K562 (cell line): ENCODE measurements at regions not wholly inside any gene's neighbourhood (a gene's known extent, or its start where the extent isn't known, plus 50 kb on each side); places are given as distances from the start of the nearest gene placed in this dataset.

ENCODE experiments used
- ATAC-seq: fragments of 200-7000 bp; cut with Tn5 transposase; 3 replicates; pipeline ENCODE4 v1.9.1; 2020; ENCODE audit warnings: moderate library complexity
- BruUV-seq: library from RNA; stranded (reverse); fragments of 400-500 nt; replicated peaks from 2 replicates; lab custom pipeline; 2021; lab: Mats Ljungman, UMichigan
- CTCF ChIA-PET: fragments of 300-600 bp; formaldehyde crosslinking; extraction: SDS; loops from one replicate; lab custom pipeline; 2021; ENCODE audit warnings: low intra/inter-chr PET ratio; lab: Yijun Ruan, JAX
- POLR2A ChIA-PET: fragments of 300-600, 350-650 bp; sonication (Branson Sonifier 250); formaldehyde crosslinking; extraction: SDS; loops from one replicate; lab custom pipeline; 2021; ENCODE audit warnings: antibody characterized with exemption, inconsistent platforms; lab: Yijun Ruan, JAX
- DNase-seq, 4 experiments: peaks; one replicate each; pipeline versions ENCODE4 v3.0.0 to v3.0.0-alpha.2; 2011 to 2018; ENCODE audit warnings: low spot score in 3 of 4, mixed read lengths in 3 of 4; ENCODE audit errors: extremely low read depth in 1 of 4
- FAIRE-seq: peaks from 2 replicates; lab custom pipeline; 2011; peaks lifted over from hg19 to GRCh38; lab: Jason Lieb, UNC
- H2AFZ ChIP-seq: 2 replicates; pipeline ENCODE4 v1.6.0; 2011; ENCODE audit warnings: low read depth, low read length, control low read depth, inconsistent platforms
- H3K27ac ChIP-seq: fragments of 200-600 bp; 3 replicates; pipeline ENCODE4 v1.8.0; 2011; ENCODE audit warnings: low read depth, mild to moderate bottlenecking, control low read depth, inconsistent platforms, low read length, moderate library complexity, mixed read lengths; ENCODE audit errors: extremely low read depth
- H3K27me3 ChIP-seq, 2 experiments: fragments of 300-600 bp in 1 of 2; 2 replicates in 1 of 2; 3 replicates in 1 of 2; pipeline versions ENCODE4 v1.6.0 to v1.8.0; 2011; ENCODE audit warnings: inconsistent platforms in 2 of 2, low read length in 2 of 2, mild to moderate bottlenecking in 1 of 2, mixed read lengths in 1 of 2, moderate library complexity in 1 of 2; ENCODE audit not compliant: control insufficient read depth in 2 of 2, insufficient read depth in 2 of 2
- H3K36me3 ChIP-seq: fragments of 300-600 bp; 3 replicates; pipeline ENCODE4 v1.8.0; 2011; ENCODE audit warnings: mild to moderate bottlenecking, low read length, inconsistent platforms; ENCODE audit not compliant: control insufficient read depth, insufficient read depth
- H3K4me1 ChIP-seq, 2 experiments: fragments of 200-600 bp in 1 of 2; replicated peaks in 1 of 2; 2 replicates in 1 of 2; 3 replicates in 1 of 2; pipeline versions ENCODE4 v1.5.1 to v1.8.0; 2011; ENCODE audit warnings: inconsistent platforms in 2 of 2, low read length in 2 of 2, mild to moderate bottlenecking in 1 of 2, mixed read lengths in 1 of 2, moderate library complexity in 1 of 2; ENCODE audit not compliant: control insufficient read depth in 2 of 2, insufficient read depth in 2 of 2
- H3K4me2 ChIP-seq: 2 replicates; pipeline ENCODE4 v1.6.1; 2011; ENCODE audit warnings: low read length, control low read depth, inconsistent platforms, mixed read lengths; ENCODE audit not compliant: insufficient read depth
- H3K4me3 ChIP-seq: fragments of 200-600 bp; sonication (generic), shearing (Covaris generic); 2 replicates; pipeline ENCODE4 v1.5.1; 2016; ENCODE audit warnings: control low read depth, inconsistent platforms
- H3K79me2 ChIP-seq: fragments of 200-600 bp; 3 replicates; pipeline ENCODE4 v1.8.0; 2011; ENCODE audit warnings: low read length, inconsistent platforms; ENCODE audit not compliant: control insufficient read depth, insufficient read depth
- H3K9ac ChIP-seq, 2 experiments: 2 replicates each; pipeline versions ENCODE4 v1.6.0 to v1.6.1; 2011; ENCODE audit warnings: low read depth in 2 of 2, low read length in 2 of 2, control low read depth in 1 of 2, inconsistent platforms in 1 of 2, mild to moderate bottlenecking in 1 of 2, mixed read lengths in 1 of 2; ENCODE audit not compliant: insufficient read depth in 1 of 2
- H3K9me1 ChIP-seq: one replicate; pipeline ENCODE4 v1.6.0; 2011; ENCODE audit warnings: inconsistent platforms, mild to moderate bottlenecking, low read length, moderate library complexity; ENCODE audit not compliant: control insufficient read depth, insufficient read depth
- H3K9me3 ChIP-seq: replicated peaks from 2 replicates; pipeline ENCODE4 v1.5.1; 2011; ENCODE audit warnings: low read depth, low read length, inconsistent platforms; ENCODE audit not compliant: control insufficient read depth, insufficient read depth
- H4K20me1 ChIP-seq: replicated peaks from 2 replicates; pipeline ENCODE4 v1.6.1; 2011; ENCODE audit warnings: low read length, inconsistent platforms, mixed read lengths; ENCODE audit not compliant: control insufficient read depth, insufficient read depth
- KDM1A ChIP-seq, 2 experiments: fragments of 450-650 bp; IDR thresholded peaks; 2 replicates each; pipeline ENCODE4 v1.6.1; 2016; ENCODE audit warnings: mild to moderate bottlenecking in 2 of 2
- POLR2AphosphoS5 ChIP-seq: IDR thresholded peaks from 2 replicates; pipeline ENCODE4 v1.6.1; 2011; ENCODE audit warnings: mild to moderate bottlenecking, low read depth, low read length, moderate library complexity; ENCODE audit not compliant: control insufficient read depth, insufficient read depth
- RUNX1 ChIP-seq: sonication (generic); IDR thresholded peaks from 2 replicates; pipeline ENCODE4 v1.6.1; 2016; ENCODE audit warnings: antibody characterized with exemption, low read depth
- SMARCB1 ChIP-seq: IDR thresholded peaks from 2 replicates; pipeline ENCODE4 v1.6.1; 2011; ENCODE audit warnings: improper control_type of control experiment, low read depth; ENCODE audit not compliant: insufficient read length
- WGBS: fragments of 100-300 bp; shearing (Covaris generic); methylation state at CpG from one replicate; pipeline ENCODE4 v1.1.6; 2016; ENCODE audit warnings: low coverage, mixed read lengths; ENCODE audit not compliant: insufficient coverage; ENCODE audit errors: missing lambda C conversion rate; 5-methylcytosine and 5-hydroxymethylcytosine counted together
- in situ Hi-C: fragments of 300-500 bp; cut with MboI; formaldehyde crosslinking; loops from 4 replicates; pipeline ENCODE4 v1.15.0; 2018; ENCODE audit warnings: inconsistent platforms, mixed read lengths
- intact Hi-C: fragments of 100-400 bp; cut with micrococcal nuclease; formaldehyde crosslinking; loops from 2 replicates; pipeline ENCODE4 v1.14.2; 2022
- TF ChIP-seq, protein P1 (sequence below): sonication (generic); formaldehyde crosslinking; IDR thresholded peaks from 2 replicates; pipeline ENCODE4 v1.4.0; 2020; ENCODE audit warnings: mild to moderate bottlenecking, missing genetic modification reagents
- TF ChIP-seq, protein P2 (sequence below): fragments of 450-650 bp; IDR thresholded peaks from 2 replicates; pipeline ENCODE4 v1.6.1; 2016; ENCODE audit warnings: mild to moderate bottlenecking, moderate library complexity

DNA sequence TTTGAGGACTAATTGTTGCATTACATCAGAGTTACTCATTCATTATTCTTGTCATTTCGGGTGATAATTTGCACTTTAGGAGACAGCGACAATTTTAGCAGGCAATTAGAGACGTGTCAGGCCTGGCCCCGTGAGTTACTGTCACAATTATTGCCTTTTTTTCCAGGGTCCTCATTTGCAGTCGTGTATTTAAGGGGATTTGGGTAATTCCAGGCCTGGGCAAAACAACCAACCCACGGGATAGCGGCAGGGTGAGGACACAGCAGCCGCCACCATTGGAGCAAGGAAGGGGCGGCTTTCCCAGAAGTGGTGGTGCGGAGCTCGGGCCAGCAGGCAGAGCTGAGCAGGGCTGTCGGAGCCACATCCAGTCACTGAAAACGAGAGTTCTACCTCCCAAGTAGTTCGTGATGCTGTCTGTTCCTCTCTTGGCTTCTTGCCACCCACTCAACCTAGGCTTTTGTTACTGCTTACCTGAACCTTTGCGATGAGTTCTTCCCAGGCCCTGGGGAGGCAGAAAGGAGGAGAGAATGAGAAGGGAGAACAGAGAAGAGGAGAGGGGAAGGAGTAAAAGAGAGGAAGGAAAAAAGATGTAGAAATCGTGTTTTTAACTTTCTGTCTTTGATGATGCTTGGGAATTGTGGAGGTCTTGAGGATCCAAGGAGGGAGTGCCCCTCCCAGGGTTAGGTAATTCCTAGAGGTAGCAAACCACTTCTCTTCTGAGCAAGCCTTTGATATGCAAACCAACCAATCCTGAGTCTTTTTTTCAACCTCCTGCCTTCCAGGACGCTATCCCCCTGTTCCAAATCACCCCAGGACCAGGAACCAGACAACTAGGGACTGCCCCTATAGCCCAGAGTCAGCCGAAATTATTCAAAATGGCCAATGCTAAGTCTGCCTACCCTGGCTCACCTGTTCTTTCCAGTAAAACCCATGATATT lies 236.1 kb downstream of the MIAT start (continued):
- TF ChIP-seq, protein P1, sequence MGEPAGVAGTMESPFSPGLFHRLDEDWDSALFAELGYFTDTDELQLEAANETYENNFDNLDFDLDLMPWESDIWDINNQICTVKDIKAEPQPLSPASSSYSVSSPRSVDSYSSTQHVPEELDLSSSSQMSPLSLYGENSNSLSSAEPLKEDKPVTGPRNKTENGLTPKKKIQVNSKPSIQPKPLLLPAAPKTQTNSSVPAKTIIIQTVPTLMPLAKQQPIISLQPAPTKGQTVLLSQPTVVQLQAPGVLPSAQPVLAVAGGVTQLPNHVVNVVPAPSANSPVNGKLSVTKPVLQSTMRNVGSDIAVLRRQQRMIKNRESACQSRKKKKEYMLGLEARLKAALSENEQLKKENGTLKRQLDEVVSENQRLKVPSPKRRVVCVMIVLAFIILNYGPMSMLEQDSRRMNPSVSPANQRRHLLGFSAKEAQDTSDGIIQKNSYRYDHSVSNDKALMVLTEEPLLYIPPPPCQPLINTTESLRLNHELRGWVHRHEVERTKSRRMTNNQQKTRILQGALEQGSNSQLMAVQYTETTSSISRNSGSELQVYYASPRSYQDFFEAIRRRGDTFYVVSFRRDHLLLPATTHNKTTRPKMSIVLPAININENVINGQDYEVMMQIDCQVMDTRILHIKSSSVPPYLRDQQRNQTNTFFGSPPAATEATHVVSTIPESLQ (CRISPR knock-in tag) = no peak

DNA sequence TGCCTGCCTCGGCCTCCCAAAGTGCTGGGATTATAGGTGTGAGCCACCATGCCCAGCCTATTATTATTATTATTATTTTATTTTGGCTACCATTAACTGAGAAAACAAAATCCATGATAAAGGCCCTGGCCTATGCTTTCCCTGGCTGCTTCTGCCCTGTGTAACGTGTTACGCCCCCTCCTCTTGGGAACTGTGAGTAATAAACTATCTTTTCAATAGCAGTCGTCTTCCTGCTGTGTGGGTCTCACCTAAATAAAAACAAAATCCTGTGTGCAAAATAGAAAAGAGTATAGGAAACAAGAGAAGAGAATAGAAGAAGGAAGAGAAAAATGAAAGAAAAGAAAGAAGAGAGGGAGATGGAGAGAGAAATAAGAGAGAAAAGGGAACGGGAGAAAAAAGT lies 237.0 kb downstream of the MIAT start:
- CTCF ChIA-PET = no interaction called here
- TF ChIP-seq SMARCB1 (no peak), KDM1A (IDR thresholded peaks at IDR 0.05) (no peak), POLR2AphosphoS5 (no peak), RUNX1 (no peak)
- TF ChIP-seq, protein P2, sequence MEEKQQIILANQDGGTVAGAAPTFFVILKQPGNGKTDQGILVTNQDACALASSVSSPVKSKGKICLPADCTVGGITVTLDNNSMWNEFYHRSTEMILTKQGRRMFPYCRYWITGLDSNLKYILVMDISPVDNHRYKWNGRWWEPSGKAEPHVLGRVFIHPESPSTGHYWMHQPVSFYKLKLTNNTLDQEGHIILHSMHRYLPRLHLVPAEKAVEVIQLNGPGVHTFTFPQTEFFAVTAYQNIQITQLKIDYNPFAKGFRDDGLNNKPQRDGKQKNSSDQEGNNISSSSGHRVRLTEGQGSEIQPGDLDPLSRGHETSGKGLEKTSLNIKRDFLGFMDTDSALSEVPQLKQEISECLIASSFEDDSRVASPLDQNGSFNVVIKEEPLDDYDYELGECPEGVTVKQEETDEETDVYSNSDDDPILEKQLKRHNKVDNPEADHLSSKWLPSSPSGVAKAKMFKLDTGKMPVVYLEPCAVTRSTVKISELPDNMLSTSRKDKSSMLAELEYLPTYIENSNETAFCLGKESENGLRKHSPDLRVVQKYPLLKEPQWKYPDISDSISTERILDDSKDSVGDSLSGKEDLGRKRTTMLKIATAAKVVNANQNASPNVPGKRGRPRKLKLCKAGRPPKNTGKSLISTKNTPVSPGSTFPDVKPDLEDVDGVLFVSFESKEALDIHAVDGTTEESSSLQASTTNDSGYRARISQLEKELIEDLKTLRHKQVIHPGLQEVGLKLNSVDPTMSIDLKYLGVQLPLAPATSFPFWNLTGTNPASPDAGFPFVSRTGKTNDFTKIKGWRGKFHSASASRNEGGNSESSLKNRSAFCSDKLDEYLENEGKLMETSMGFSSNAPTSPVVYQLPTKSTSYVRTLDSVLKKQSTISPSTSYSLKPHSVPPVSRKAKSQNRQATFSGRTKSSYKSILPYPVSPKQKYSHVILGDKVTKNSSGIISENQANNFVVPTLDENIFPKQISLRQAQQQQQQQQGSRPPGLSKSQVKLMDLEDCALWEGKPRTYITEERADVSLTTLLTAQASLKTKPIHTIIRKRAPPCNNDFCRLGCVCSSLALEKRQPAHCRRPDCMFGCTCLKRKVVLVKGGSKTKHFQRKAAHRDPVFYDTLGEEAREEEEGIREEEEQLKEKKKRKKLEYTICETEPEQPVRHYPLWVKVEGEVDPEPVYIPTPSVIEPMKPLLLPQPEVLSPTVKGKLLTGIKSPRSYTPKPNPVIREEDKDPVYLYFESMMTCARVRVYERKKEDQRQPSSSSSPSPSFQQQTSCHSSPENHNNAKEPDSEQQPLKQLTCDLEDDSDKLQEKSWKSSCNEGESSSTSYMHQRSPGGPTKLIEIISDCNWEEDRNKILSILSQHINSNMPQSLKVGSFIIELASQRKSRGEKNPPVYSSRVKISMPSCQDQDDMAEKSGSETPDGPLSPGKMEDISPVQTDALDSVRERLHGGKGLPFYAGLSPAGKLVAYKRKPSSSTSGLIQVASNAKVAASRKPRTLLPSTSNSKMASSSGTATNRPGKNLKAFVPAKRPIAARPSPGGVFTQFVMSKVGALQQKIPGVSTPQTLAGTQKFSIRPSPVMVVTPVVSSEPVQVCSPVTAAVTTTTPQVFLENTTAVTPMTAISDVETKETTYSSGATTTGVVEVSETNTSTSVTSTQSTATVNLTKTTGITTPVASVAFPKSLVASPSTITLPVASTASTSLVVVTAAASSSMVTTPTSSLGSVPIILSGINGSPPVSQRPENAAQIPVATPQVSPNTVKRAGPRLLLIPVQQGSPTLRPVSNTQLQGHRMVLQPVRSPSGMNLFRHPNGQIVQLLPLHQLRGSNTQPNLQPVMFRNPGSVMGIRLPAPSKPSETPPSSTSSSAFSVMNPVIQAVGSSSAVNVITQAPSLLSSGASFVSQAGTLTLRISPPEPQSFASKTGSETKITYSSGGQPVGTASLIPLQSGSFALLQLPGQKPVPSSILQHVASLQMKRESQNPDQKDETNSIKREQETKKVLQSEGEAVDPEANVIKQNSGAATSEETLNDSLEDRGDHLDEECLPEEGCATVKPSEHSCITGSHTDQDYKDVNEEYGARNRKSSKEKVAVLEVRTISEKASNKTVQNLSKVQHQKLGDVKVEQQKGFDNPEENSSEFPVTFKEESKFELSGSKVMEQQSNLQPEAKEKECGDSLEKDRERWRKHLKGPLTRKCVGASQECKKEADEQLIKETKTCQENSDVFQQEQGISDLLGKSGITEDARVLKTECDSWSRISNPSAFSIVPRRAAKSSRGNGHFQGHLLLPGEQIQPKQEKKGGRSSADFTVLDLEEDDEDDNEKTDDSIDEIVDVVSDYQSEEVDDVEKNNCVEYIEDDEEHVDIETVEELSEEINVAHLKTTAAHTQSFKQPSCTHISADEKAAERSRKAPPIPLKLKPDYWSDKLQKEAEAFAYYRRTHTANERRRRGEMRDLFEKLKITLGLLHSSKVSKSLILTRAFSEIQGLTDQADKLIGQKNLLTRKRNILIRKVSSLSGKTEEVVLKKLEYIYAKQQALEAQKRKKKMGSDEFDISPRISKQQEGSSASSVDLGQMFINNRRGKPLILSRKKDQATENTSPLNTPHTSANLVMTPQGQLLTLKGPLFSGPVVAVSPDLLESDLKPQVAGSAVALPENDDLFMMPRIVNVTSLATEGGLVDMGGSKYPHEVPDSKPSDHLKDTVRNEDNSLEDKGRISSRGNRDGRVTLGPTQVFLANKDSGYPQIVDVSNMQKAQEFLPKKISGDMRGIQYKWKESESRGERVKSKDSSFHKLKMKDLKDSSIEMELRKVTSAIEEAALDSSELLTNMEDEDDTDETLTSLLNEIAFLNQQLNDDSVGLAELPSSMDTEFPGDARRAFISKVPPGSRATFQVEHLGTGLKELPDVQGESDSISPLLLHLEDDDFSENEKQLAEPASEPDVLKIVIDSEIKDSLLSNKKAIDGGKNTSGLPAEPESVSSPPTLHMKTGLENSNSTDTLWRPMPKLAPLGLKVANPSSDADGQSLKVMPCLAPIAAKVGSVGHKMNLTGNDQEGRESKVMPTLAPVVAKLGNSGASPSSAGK = no peak

More for the DNA sequence above, 237.0 kb downstream of the MIAT start:
- H3K27ac ChIP-seq = no peak overlapping the region
- in situ Hi-C loops (no loop called here), intact Hi-C loops (no loop called here)
- ATAC-seq (no peak), FAIRE-seq (no peak), DNase-seq (no peak)
- no peaks in the 10 kb centered on the region for H3K9me3 ChIP-seq
- WGBS = 2% methylated on average over 4 of the region's 5 CpGs
- H3K36me3 ChIP-seq = no peaks in the 10 kb centered on the region
- no TSS peak for BruUV-seq
- no peaks in the 10 kb centered on the region for H4K20me1 ChIP-seq
- H3K79me2 ChIP-seq = no peaks in the 10 kb centered on the region
- no peak overlapping the region for H3K4me3 ChIP-seq
- H3K9ac ChIP-seq = no peak overlapping the region
- H3K4me1 ChIP-seq = no peaks in the 10 kb centered on the region
- no peak overlapping the region for H3K4me2 ChIP-seq
- H2AFZ ChIP-seq = no peak overlapping the region
- POLR2A ChIA-PET = no interaction called here
- peaks cover 0 to 14% of the 10 kb centered on the region in 2 experiments; a peak in 1 of 5 replicates for H3K27me3 ChIP-seq
- H3K9me1 ChIP-seq = no peaks in the 10 kb centered on the region
